HCT116 (cell line): ENCODE measurements at regions not wholly inside any gene's neighbourhood (a gene's known extent, or its start where the extent isn't known, plus 50 kb on each side); places are given as distances from the start of the nearest gene placed in this dataset.

Experiments
- ATAC-seq: fragments of 200-7000 bp; cut with Tn5 transposase; 2 replicates; pipeline ENCODE4 v1.9.1; 2020; ENCODE audit warnings: mild to moderate bottlenecking, moderate library complexity
- BruUV-seq: library from RNA; stranded (reverse); fragments of 400-500 nt; replicated peaks from 2 replicates; lab custom pipeline; 2021; lab: Mats Ljungman, UMichigan
- CTCF ChIA-PET: fragments of 300-600 bp; sonication (Branson Sonifier 250); formaldehyde crosslinking; loops from one replicate; lab custom pipeline; 2021; ENCODE audit warnings: antibody characterized with exemption; lab: Charles Lee
- POLR2A ChIA-PET: fragments of 300-600, 350-600 bp; sonication (Branson Sonifier 250); formaldehyde crosslinking; loops from one replicate; lab custom pipeline; 2021; ENCODE audit warnings: antibody characterized with exemption; lab: Charles Lee
- RAD21 ChIA-PET, 2 experiments: fragments of 300-600 bp; sonication (Branson Sonifier 250); formaldehyde crosslinking; loops; one replicate each; lab custom pipeline; 2023; ENCODE audit warnings: low total read pairs in 2 of 2; ENCODE audit not compliant: uncharacterized antibody in 2 of 2, unreplicated experiment in 2 of 2, low non-redundant PET in 1 of 2; lab: Charles Lee
- DNase-seq: peaks from one replicate; pipeline ENCODE4 v3.0.0-alpha.2; 2010; ENCODE audit warnings: low read depth, low spot score
- H2AFZ ChIP-seq: fragments of 200-600 bp; shearing (Covaris generic), sonication (generic); 2 replicates; pipeline ENCODE4 v1.6.1; 2017; ENCODE audit warnings: low read depth, mixed run types, mixed read lengths, antibody characterized with exemption, low read length; ENCODE audit not compliant: poor library complexity, severe bottlenecking
- H3K27ac ChIP-seq: 2 replicates; pipeline ENCODE4 v1.5.1; 2012; ENCODE audit warnings: low read depth, low read length
- H3K27me3 ChIP-seq: fragments of 200-600 bp; sonication (generic); 2 replicates; pipeline ENCODE4 v1.6.1; 2016; ENCODE audit warnings: mixed run types, low read length, mixed read lengths; ENCODE audit not compliant: insufficient read depth
- H3K36me3 ChIP-seq, 2 experiments: fragments of 200-500 bp in 1 of 2; fragments of 200-600 bp in 1 of 2; sonication (Bioruptor generic) in 1 of 2; sonication (generic) in 1 of 2; 2 replicates each; pipeline versions ENCODE4 v1.5.1 to v1.6.1; 2014 to 2016; ENCODE audit warnings: low read length in 2 of 2, inconsistent platforms in 1 of 2, mixed read lengths in 1 of 2, mixed run types in 1 of 2; ENCODE audit not compliant: insufficient read depth in 2 of 2, control insufficient read depth in 1 of 2
- H3K4me1 ChIP-seq, 2 experiments: fragments of 200-600 bp in 1 of 2; sonication (generic) in 1 of 2; 2 replicates each; pipeline versions ENCODE4 v1.5.1 to v1.6.1; 2012 to 2017; ENCODE audit warnings: low read length in 2 of 2, inconsistent platforms in 1 of 2, mild to moderate bottlenecking in 1 of 2, mixed read lengths in 1 of 2, mixed run types in 1 of 2, moderate library complexity in 1 of 2; ENCODE audit not compliant: insufficient read depth in 2 of 2, control insufficient read depth in 1 of 2
- H3K4me2 ChIP-seq: fragments of 200-600 bp; sonication (generic); 2 replicates; pipeline ENCODE4 v1.6.1; 2017; ENCODE audit warnings: mixed run types, low read length, mixed read lengths
- H3K4me3 ChIP-seq, 2 experiments: fragments of 200-600 bp in 1 of 2; sonication (generic) in 1 of 2; replicated peaks in 1 of 2; 2 replicates each; pipeline ENCODE4 v1.5.1; 2011 to 2016; ENCODE audit warnings: low read length in 2 of 2, control low read depth in 1 of 2, low read depth in 1 of 2, mild to moderate bottlenecking in 1 of 2, mixed read lengths in 1 of 2, mixed run types in 1 of 2
- H3K79me2 ChIP-seq: fragments of 200-600 bp; sonication (generic); 2 replicates; pipeline ENCODE4 v1.6.1; 2017; ENCODE audit warnings: mild to moderate bottlenecking, mixed run types, low read length, moderate library complexity, mixed read lengths; ENCODE audit not compliant: insufficient read depth
- H3K9ac ChIP-seq: fragments of 200-600 bp; sonication (generic); 2 replicates; pipeline ENCODE4 v1.6.1; 2016; ENCODE audit warnings: low read length, mixed read lengths
- H3K9me2 ChIP-seq: fragments of 200-600 bp; sonication (generic), shearing (Covaris generic); 2 replicates; pipeline ENCODE4 v1.6.1; 2017; ENCODE audit warnings: mixed run types, mild to moderate bottlenecking, moderate library complexity; ENCODE audit not compliant: insufficient read depth
- H3K9me3 ChIP-seq, 2 experiments: fragments of 200-500 bp in 1 of 2; fragments of 200-600 bp in 1 of 2; sonication (Bioruptor generic) in 1 of 2; sonication (generic) in 1 of 2; 2 replicates each; pipeline ENCODE4 v1.6.1; 2014 to 2017; ENCODE audit warnings: low read length in 2 of 2, mixed read lengths in 2 of 2, inconsistent platforms in 1 of 2, low read depth in 1 of 2, mild to moderate bottlenecking in 1 of 2, mixed run types in 1 of 2, moderate library complexity in 1 of 2; ENCODE audit not compliant: control insufficient read depth in 1 of 2, insufficient read depth in 1 of 2
- H4K20me1 ChIP-seq: fragments of 200-600 bp; sonication (generic), shearing (Covaris generic); 2 replicates; pipeline ENCODE4 v1.6.1; 2017; ENCODE audit warnings: mixed run types, mild to moderate bottlenecking, moderate library complexity; ENCODE audit not compliant: insufficient read depth
- CBX3 ChIP-seq: IDR thresholded peaks from 2 replicates; pipeline ENCODE4 v1.6.1; 2012; ENCODE audit warnings: low read depth
- CEBPB ChIP-seq: IDR thresholded peaks from 2 replicates; pipeline ENCODE4 v1.6.1; 2012; ENCODE audit warnings: low read depth
- EGR1 ChIP-seq: IDR thresholded peaks from 2 replicates; pipeline ENCODE4 v1.6.1; 2012; ENCODE audit warnings: low read depth
- EZH2phosphoT487 ChIP-seq: fragments of 200-600 bp; IDR thresholded peaks from 2 replicates; pipeline ENCODE4 v1.6.1; 2018; ENCODE audit warnings: antibody characterized with exemption, borderline replicate concordance
- JUND ChIP-seq: IDR thresholded peaks from 2 replicates; pipeline ENCODE4 v1.6.1; 2012
- SIN3A ChIP-seq: IDR thresholded peaks from 2 replicates; pipeline ENCODE4 v1.6.1; 2012; ENCODE audit warnings: low read depth
- intact Hi-C: fragments of 100-400 bp; cut with micrococcal nuclease; formaldehyde crosslinking; loops from 2 replicates; pipeline ENCODE4 v1.10.0; 2022
- TF ChIP-seq, protein P1 (sequence below), 3 experiments: fragments of 200-600 bp in 1 of 3; sonication (generic) in 1 of 3; IDR thresholded peaks in 2 of 3; conservative IDR thresholded peaks in 1 of 3; 2 replicates each; pipeline ENCODE4 v1.5.1; 2012 to 2017; ENCODE audit warnings: low read depth in 2 of 3, low read length in 2 of 3, antibody characterized with exemption in 1 of 3, borderline replicate concordance in 1 of 3, control low read depth in 1 of 3, mild to moderate bottlenecking in 1 of 3, mixed read lengths in 1 of 3, mixed run types in 1 of 3, moderate library complexity in 1 of 3; ENCODE audit not compliant: insufficient read depth in 1 of 3

DNA sequence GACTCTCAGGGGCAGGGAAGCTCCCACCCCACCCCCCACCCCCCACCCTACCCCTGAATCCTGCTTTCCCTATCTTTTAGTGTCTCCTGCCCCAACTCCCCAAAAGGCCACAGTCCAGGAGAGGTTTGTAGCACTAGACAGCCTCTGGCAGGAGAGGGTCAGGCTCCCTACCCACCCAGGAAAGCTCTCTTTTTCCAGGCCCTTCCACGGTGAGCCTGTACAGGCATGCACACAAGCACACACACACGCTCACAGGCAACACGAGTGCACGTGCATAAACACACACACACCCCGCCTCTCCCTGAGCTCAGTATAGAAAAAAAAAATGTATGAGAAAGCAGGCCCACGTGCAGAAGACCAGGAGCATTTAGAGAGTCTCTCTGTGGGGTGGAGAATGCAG is 414.0 kb downstream of the MN1 start:
- no peak overlapping the region for H3K4me3 ChIP-seq
- H3K4me1 ChIP-seq, result no peaks in the 10 kb centered on the region
- DNase-seq (no peak), ATAC-seq (no peak)
- H2AFZ ChIP-seq, result no peak overlapping the region
- ChIA-PET POLR2A (no interaction called here), CTCF (no interaction called here), RAD21 (no interaction called here)
- no peak for TF ChIP-seq CEBPB
- no peak for TF ChIP-seq SIN3A
- no peak for TF ChIP-seq JUND
- no peak for TF ChIP-seq CBX3
- TF ChIP-seq, protein P1, sequence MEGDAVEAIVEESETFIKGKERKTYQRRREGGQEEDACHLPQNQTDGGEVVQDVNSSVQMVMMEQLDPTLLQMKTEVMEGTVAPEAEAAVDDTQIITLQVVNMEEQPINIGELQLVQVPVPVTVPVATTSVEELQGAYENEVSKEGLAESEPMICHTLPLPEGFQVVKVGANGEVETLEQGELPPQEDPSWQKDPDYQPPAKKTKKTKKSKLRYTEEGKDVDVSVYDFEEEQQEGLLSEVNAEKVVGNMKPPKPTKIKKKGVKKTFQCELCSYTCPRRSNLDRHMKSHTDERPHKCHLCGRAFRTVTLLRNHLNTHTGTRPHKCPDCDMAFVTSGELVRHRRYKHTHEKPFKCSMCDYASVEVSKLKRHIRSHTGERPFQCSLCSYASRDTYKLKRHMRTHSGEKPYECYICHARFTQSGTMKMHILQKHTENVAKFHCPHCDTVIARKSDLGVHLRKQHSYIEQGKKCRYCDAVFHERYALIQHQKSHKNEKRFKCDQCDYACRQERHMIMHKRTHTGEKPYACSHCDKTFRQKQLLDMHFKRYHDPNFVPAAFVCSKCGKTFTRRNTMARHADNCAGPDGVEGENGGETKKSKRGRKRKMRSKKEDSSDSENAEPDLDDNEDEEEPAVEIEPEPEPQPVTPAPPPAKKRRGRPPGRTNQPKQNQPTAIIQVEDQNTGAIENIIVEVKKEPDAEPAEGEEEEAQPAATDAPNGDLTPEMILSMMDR (IDR thresholded peaks at IDR 0.05 in 2 of 3, conservative IDR thresholded peaks at IDR 0.05 in 1 of 3; ENCODE audit: borderline replicate concordance in 1 of 3, insufficient read depth in 1 of 3, low read depth in 2 of 3, low read length in 2 of 3), result no peak
- no peak for TF ChIP-seq EGR1
- H3K79me2 ChIP-seq, result no peaks in the 10 kb centered on the region
- no peak overlapping the region for H3K4me2 ChIP-seq
- no peaks in the 10 kb centered on the region for H4K20me1 ChIP-seq
- H3K27ac ChIP-seq, result no peak overlapping the region
- H3K9ac ChIP-seq, result no peak overlapping the region
- intact Hi-C loops, result no loop called here
- BruUV-seq, result no TSS peak
- no peaks in the 10 kb centered on the region for H3K9me3 ChIP-seq
- H3K9me2 ChIP-seq, result no peaks in the 10 kb centered on the region
- peaks cover 52% of the 10 kb centered on the region for H3K27me3 ChIP-seq
- no peaks in the 10 kb centered on the region for H3K36me3 ChIP-seq

DNA sequence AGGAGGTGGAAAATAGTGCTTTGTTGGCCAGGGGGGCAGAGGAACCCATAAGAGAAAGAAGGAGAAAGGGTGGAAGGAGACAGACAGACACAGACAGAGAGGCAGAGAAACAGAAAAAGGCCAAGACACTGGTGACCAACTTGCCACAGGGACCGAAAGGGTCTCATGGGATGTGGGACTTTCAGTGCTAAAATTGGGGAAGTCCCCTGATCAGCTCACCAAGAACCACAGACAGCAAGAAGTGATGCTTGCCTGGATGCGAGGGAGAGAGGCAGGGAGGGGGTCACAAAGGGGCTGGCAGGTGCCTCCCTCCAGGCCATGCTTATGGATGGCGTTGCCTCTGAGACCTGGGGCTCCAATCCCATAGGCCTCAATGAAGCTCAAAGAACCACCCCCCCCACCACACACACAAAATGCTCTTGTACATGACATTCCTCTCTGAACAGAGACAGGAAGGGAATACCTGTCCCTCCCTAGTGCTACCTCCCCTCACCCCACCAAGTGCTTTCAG is 413.4 kb downstream of the MN1 start:
- no TSS peak for BruUV-seq
- no peaks in the 10 kb centered on the region for H3K9me2 ChIP-seq
- H3K36me3 ChIP-seq, result no peaks in the 10 kb centered on the region
- CTCF ChIA-PET, result no interaction called here
- no peaks in the 10 kb centered on the region for H3K4me1 ChIP-seq
- H3K9me3 ChIP-seq, result no peaks in the 10 kb centered on the region
- no peak for DNase-seq
- TF ChIP-seq EZH2phosphoT487, result no peak
- intact Hi-C loops, result no loop called here
- no peak overlapping the region for H3K27ac ChIP-seq
- no peak overlapping the region for H3K4me2 ChIP-seq
- no peak for ATAC-seq
- no peak overlapping the region for H3K9ac ChIP-seq
- no peak overlapping the region for H3K4me3 ChIP-seq
- POLR2A ChIA-PET, result no interaction called here
- H3K79me2 ChIP-seq, result no peaks in the 10 kb centered on the region
- H3K27me3 ChIP-seq, result peaks cover 46% of the 10 kb centered on the region
- H4K20me1 ChIP-seq, result no peaks in the 10 kb centered on the region
- no peak overlapping the region for H2AFZ ChIP-seq
- RAD21 ChIA-PET, result no interaction called here
